ENCODE measurements at regions not wholly inside any gene's neighbourhood (a gene's known extent, or its start where the extent isn't known, plus 50 kb on each side); places are given as distances from the start of the nearest gene placed in this dataset.
"Not testable (repeated sequence)": the region's sequence is repeated elsewhere in the genome, so short reads cannot be mapped to it uniquely, and the experiment has no call there.

DNA sequence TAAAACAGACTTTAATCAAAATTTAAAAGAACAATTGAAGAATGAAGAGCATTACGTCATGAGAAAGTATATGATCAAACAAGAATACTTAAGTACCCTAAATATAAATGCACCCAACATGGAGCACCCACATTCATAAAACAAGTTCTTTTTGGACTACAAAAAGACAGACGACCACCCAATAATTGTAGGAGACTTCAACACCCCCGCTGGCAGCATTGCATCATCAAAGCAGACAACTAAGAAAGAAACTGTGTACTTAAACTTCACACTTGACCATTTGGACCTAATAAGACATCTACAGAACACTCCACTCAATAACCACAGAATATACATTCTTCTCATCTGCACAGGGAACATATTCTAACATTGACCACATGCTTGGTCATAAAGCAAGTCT lies 291.7 kb upstream of the ZNF322 start:
- H3K36me3 Mint-ChIP-seq, H3K9me3 Mint-ChIP-seq: not testable (repeated sequence)

DNA sequence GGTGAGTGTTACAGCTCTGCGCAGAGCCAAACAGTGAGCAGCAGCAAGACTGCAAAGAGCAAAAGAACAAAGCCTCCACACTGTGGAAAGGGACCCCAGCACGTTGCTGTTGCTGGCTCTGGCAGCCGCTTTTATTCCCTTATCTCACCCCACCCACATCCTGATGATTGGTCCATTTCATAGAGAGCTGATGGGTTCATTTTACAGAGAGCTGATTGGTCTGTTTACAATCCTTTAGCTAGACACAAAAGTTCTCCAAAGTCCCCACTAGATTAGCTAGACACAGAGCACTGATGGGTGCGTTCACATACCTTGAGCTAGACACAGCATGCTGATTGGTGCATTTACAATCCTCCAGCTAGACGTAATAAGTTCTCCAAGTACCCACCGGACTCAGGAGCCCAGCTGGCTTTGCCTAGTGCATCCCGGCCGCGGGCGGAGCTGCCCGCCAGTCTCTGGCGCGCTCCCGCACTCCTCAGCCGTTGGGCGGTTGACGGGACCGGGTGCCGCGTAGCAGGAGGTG lies 291.4 kb upstream of the PRSS16 start:
- peak; percentile 54 to 79 (median 77) for DNase-seq

More for the DNA sequence above, 291.7 kb upstream of the ZNF322 start:
- not testable (repeated sequence) for H3K27me3 Mint-ChIP-seq; H3K36me3 ChIP-seq (ENCODE audit: control insufficient read depth, insufficient read depth, low read length); ATAC-seq (ENCODE audit: low read depth in 2 of 2); H3K27ac Mint-ChIP-seq; H3K4me1 ChIP-seq (ENCODE audit: control insufficient read depth, insufficient read depth, low read length, poor library complexity, severe bottlenecking); H3K4me3 ChIP-seq (ENCODE audit: low read depth, low read length); DNase-seq; H3K4me3 Mint-ChIP-seq; H3K27ac ChIP-seq (ENCODE audit: insufficient read depth, low read length, poor library complexity, severe bottlenecking); H3K27me3 ChIP-seq (ENCODE audit: control insufficient read depth, insufficient read depth, low read length); H3K4me1 Mint-ChIP-seq; H3K9me3 ChIP-seq (ENCODE audit: control insufficient read depth in 2 of 2, low read length in 2 of 2)

GRCh38 chr6:26956601-26957184 lies 290.8 kb upstream of the PRSS16 start:
- ATAC-seq (ENCODE audit: low read depth in 2 of 2) (peak; percentile 69 to 71), DNase-seq (peak; percentile 67 to 78 (median 76))
- H3K27me3 ChIP-seq (ENCODE audit: control insufficient read depth, insufficient read depth, low read length); H3K4me1 Mint-ChIP-seq; H3K36me3 ChIP-seq (ENCODE audit: control insufficient read depth, insufficient read depth, low read length); H3K36me3 Mint-ChIP-seq; H3K27ac ChIP-seq (ENCODE audit: insufficient read depth, low read length, poor library complexity, severe bottlenecking); H3K9me3 Mint-ChIP-seq; H3K27me3 Mint-ChIP-seq; H3K4me1 ChIP-seq (ENCODE audit: control insufficient read depth, insufficient read depth, low read length, poor library complexity, severe bottlenecking); H3K9me3 ChIP-seq (ENCODE audit: control insufficient read depth in 2 of 2, low read length in 2 of 2): not testable (repeated sequence)
- H3K4me3 ChIP-seq (ENCODE audit: low read depth, low read length) = peak overlapping the region; percentile 47
- Mint-ChIP-seq H3K27ac (peak overlapping the region; percentile 69 to 86 (median 73)), H3K4me3 (peak overlapping the region; percentile 87 to 95 (median 88))

More for the DNA sequence above, 291.4 kb upstream of the PRSS16 start:
- peak overlapping the region; percentile 75 for H3K4me3 ChIP-seq (ENCODE audit: low read depth, low read length)
- H3K27me3 ChIP-seq (ENCODE audit: control insufficient read depth, insufficient read depth, low read length); H3K9me3 Mint-ChIP-seq; H3K27ac ChIP-seq (ENCODE audit: insufficient read depth, low read length, poor library complexity, severe bottlenecking); H3K4me1 Mint-ChIP-seq; H3K4me1 ChIP-seq (ENCODE audit: control insufficient read depth, insufficient read depth, low read length, poor library complexity, severe bottlenecking); H3K27me3 Mint-ChIP-seq; H3K36me3 Mint-ChIP-seq; H3K36me3 ChIP-seq (ENCODE audit: control insufficient read depth, insufficient read depth, low read length); H3K9me3 ChIP-seq (ENCODE audit: control insufficient read depth in 2 of 2, low read length in 2 of 2): not testable (repeated sequence)
- H3K27ac Mint-ChIP-seq = peak overlapping the region; percentile 54 to 92 (median 88)
- ATAC-seq (ENCODE audit: low read depth in 2 of 2) = peak in 1 of 2 donors; percentile 46
- peak overlapping the region; percentile 86 to 95 (median 88) for H3K4me3 Mint-ChIP-seq

GRCh38 chr6:26957399-26958127 lies 289.9 kb upstream of the PRSS16 start:
- peak overlapping the region; percentile 68 to 87 (median 86) for H3K4me3 Mint-ChIP-seq
- peak in 1 of 3 donors; percentile 14 for DNase-seq
- H3K9me3 Mint-ChIP-seq; H3K4me1 ChIP-seq (ENCODE audit: control insufficient read depth, insufficient read depth, low read length, poor library complexity, severe bottlenecking); H3K36me3 ChIP-seq (ENCODE audit: control insufficient read depth, insufficient read depth, low read length); ATAC-seq (ENCODE audit: low read depth in 2 of 2); H3K9me3 ChIP-seq (ENCODE audit: control insufficient read depth in 2 of 2, low read length in 2 of 2); H3K27me3 ChIP-seq (ENCODE audit: control insufficient read depth, insufficient read depth, low read length); H3K27ac ChIP-seq (ENCODE audit: insufficient read depth, low read length, poor library complexity, severe bottlenecking); H3K4me1 Mint-ChIP-seq; H3K36me3 Mint-ChIP-seq; H3K27me3 Mint-ChIP-seq: not testable (repeated sequence)
- H3K27ac Mint-ChIP-seq = peak overlapping the region in 1 of 3 donors; percentile 73
- H3K4me3 ChIP-seq (ENCODE audit: low read depth, low read length) = peak overlapping the region; percentile 47

DNA sequence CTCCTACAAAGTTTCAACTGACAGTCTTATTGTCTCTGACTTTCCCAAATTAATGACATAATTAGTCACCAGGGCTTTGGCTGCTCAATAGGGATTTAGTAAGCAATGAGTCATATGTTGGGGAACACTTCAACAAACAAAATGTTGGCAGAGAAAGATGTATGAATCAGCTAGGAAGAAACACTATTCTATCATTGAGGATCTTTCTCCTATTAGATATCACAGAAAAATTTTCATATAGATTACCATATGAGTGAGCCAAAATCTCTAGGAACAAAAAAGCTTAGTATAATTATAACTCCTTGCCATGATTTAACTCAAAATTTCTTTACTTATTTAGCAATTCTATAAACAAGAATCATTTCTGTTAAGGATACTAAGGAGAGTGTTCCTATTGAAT lies 286.3 kb upstream of the PRSS16 start:
- H3K27ac ChIP-seq (ENCODE audit: insufficient read depth, low read length, poor library complexity, severe bottlenecking); DNase-seq; H3K9me3 Mint-ChIP-seq: not testable (repeated sequence)

GRCh38 chr6:27002447-27002846 lies 245.1 kb upstream of the PRSS16 start:
- Mint-ChIP-seq H3K9me3 (peaks cover 0 to 3% (median 0%) of the 10 kb centered on the region in 7 donors), H3K27ac (no peak overlapping the region), H3K36me3 (no peaks in the 10 kb centered on the region), H3K4me1 (no peaks in the 10 kb centered on the region), H3K27me3 (peaks cover 14% of the 10 kb centered on the region), H3K4me3 (no peak overlapping the region)
- DNase-seq = no peak
- Histone ChIP-seq H3K36me3 (ENCODE audit: control insufficient read depth, insufficient read depth, low read length) (no peaks in the 10 kb centered on the region), H3K4me1 (ENCODE audit: control insufficient read depth, insufficient read depth, low read length, poor library complexity, severe bottlenecking) (no peaks in the 10 kb centered on the region), H3K27me3 (ENCODE audit: control insufficient read depth, insufficient read depth, low read length) (peaks cover 2% of the 10 kb centered on the region), H3K4me3 (ENCODE audit: low read depth, low read length) (no peak overlapping the region), H3K9me3 (ENCODE audit: control insufficient read depth in 2 of 2, low read length in 2 of 2) (no peaks in the 10 kb centered on the region), H3K27ac (ENCODE audit: insufficient read depth, low read length, poor library complexity, severe bottlenecking) (no peak overlapping the region)
- no peak for ATAC-seq (ENCODE audit: low read depth in 2 of 2)

More for the DNA sequence above, 286.3 kb upstream of the PRSS16 start:
- not testable (repeated sequence) for H3K9me3 ChIP-seq (ENCODE audit: control insufficient read depth in 2 of 2, low read length in 2 of 2); H3K36me3 ChIP-seq (ENCODE audit: control insufficient read depth, insufficient read depth, low read length); H3K27me3 Mint-ChIP-seq; H3K4me3 ChIP-seq (ENCODE audit: low read depth, low read length); ATAC-seq (ENCODE audit: low read depth in 2 of 2); H3K27me3 ChIP-seq (ENCODE audit: control insufficient read depth, insufficient read depth, low read length); H3K27ac Mint-ChIP-seq; H3K4me3 Mint-ChIP-seq; H3K4me1 Mint-ChIP-seq; H3K36me3 Mint-ChIP-seq; H3K4me1 ChIP-seq (ENCODE audit: control insufficient read depth, insufficient read depth, low read length, poor library complexity, severe bottlenecking)

GRCh38 chr6:27007020-27007419 lies 240.5 kb upstream of the PRSS16 start:
- Mint-ChIP-seq H3K27ac (no peak overlapping the region), H3K27me3 (peaks cover 14% of the 10 kb centered on the region), H3K4me1 (no peaks in the 10 kb centered on the region), H3K36me3 (no peaks in the 10 kb centered on the region), H3K4me3 (no peak overlapping the region), H3K9me3 (peaks cover 0 to 10% (median 2%) of the 10 kb centered on the region in 7 donors)
- DNase-seq (no peak), ATAC-seq (ENCODE audit: low read depth in 2 of 2) (no peak)
- no peaks in the 10 kb centered on the region for H3K36me3 ChIP-seq (ENCODE audit: control insufficient read depth, insufficient read depth, low read length)
- H3K4me1 ChIP-seq (ENCODE audit: control insufficient read depth, insufficient read depth, low read length, poor library complexity, severe bottlenecking) = no peaks in the 10 kb centered on the region
- no peak overlapping the region for H3K27ac ChIP-seq (ENCODE audit: insufficient read depth, low read length, poor library complexity, severe bottlenecking)
- H3K27me3 ChIP-seq (ENCODE audit: control insufficient read depth, insufficient read depth, low read length) = peaks cover 2% of the 10 kb centered on the region
- no peak overlapping the region for H3K4me3 ChIP-seq (ENCODE audit: low read depth, low read length)
- peaks cover 0 to 4% of the 10 kb centered on the region in 2 experiments for H3K9me3 ChIP-seq (ENCODE audit: control insufficient read depth in 2 of 2, low read length in 2 of 2)

- H3K4me3 Mint-ChIP-seq; H3K9me3 ChIP-seq (ENCODE audit: control insufficient read depth in 2 of 2, low read length in 2 of 2); H3K4me1 ChIP-seq (ENCODE audit: control insufficient read depth, insufficient read depth, low read length, poor library complexity, severe bottlenecking); H3K36me3 Mint-ChIP-seq; H3K27me3 ChIP-seq (ENCODE audit: control insufficient read depth, insufficient read depth, low read length); H3K4me1 Mint-ChIP-seq; ATAC-seq (ENCODE audit: low read depth in 2 of 2); H3K36me3 ChIP-seq (ENCODE audit: control insufficient read depth, insufficient read depth, low read length); H3K4me3 ChIP-seq (ENCODE audit: low read depth, low read length); H3K27ac ChIP-seq (ENCODE audit: insufficient read depth, low read length, poor library complexity, severe bottlenecking); H3K27ac Mint-ChIP-seq; DNase-seq: not testable (repeated sequence)
- Mint-ChIP-seq H3K9me3 (peaks cover 0 to 20% (median 3%) of the 10 kb centered on the region in 7 donors), H3K27me3 (peaks cover 20% of the 10 kb centered on the region)
Measured at GRCh38 chr6:27008613-27009012, 238.9 kb upstream of the PRSS16 start.

Data from CD4-positive, CD25-positive, alpha-beta regulatory T cell (primary cell).